Neural progenitor cell (in vitro differentiated cells): ENCODE measurements at regions not wholly inside any gene's neighbourhood (a gene's known extent, or its start where the extent isn't known, plus 50 kb on each side); places are given as distances from the start of the nearest gene placed in this dataset.

Source experiments
- CTCF ChIP-seq: fragments of 200-600 bp; sonication (generic); IDR thresholded peaks from 2 replicates; pipeline ENCODE4 v1.5.1; 2017; ENCODE audit warnings: antibody characterized with exemption, mild to moderate bottlenecking
- EZH2 ChIP-seq: fragments of 200-600 bp; sonication (generic); IDR thresholded peaks from 2 replicates; pipeline ENCODE4 v1.6.1; 2017; ENCODE audit warnings: antibody characterized with exemption, mild to moderate bottlenecking, moderate library complexity
- EZH2phosphoT487 ChIP-seq: fragments of 200-600 bp; sonication (generic); IDR thresholded peaks from 2 replicates; pipeline ENCODE4 v1.6.1; 2017; ENCODE audit warnings: antibody characterized with exemption

GRCh38 chr5:91312698-91313097 lies 70.4 kb downstream of the ARRDC3 start:
- TF ChIP-seq CTCF: no peak
- TF ChIP-seq EZH2phosphoT487: no peak
- TF ChIP-seq EZH2: no peak
